Neural progenitor cell (in vitro differentiated cells): ENCODE measurements at regions not wholly inside any gene's neighbourhood (a gene's known extent, or its start where the extent isn't known, plus 50 kb on each side); places are given as distances from the start of the nearest gene placed in this dataset.

Experiments used
- CTCF ChIP-seq: fragments of 200-600 bp; sonication (generic); IDR thresholded peaks from 2 replicates; pipeline ENCODE4 v1.5.1; 2017; ENCODE audit warnings: antibody characterized with exemption, mild to moderate bottlenecking
- EZH2phosphoT487 ChIP-seq: fragments of 200-600 bp; sonication (generic); IDR thresholded peaks from 2 replicates; pipeline ENCODE4 v1.6.1; 2017; ENCODE audit warnings: antibody characterized with exemption

- TF ChIP-seq EZH2phosphoT487, result no peak
- TF ChIP-seq CTCF, result no peak
Observed at GRCh38 chr9:97751531-97751930, 54.4 kb upstream of the XPA start.
